ENCODE measurements at regions not wholly inside any gene's neighbourhood (a gene's known extent, or its start where the extent isn't known, plus 50 kb on each side); places are given as distances from the start of the nearest gene placed in this dataset.
A peak's percentile ranks its signal among the peaks of the same experiment; 100 is the strongest.

DNA sequence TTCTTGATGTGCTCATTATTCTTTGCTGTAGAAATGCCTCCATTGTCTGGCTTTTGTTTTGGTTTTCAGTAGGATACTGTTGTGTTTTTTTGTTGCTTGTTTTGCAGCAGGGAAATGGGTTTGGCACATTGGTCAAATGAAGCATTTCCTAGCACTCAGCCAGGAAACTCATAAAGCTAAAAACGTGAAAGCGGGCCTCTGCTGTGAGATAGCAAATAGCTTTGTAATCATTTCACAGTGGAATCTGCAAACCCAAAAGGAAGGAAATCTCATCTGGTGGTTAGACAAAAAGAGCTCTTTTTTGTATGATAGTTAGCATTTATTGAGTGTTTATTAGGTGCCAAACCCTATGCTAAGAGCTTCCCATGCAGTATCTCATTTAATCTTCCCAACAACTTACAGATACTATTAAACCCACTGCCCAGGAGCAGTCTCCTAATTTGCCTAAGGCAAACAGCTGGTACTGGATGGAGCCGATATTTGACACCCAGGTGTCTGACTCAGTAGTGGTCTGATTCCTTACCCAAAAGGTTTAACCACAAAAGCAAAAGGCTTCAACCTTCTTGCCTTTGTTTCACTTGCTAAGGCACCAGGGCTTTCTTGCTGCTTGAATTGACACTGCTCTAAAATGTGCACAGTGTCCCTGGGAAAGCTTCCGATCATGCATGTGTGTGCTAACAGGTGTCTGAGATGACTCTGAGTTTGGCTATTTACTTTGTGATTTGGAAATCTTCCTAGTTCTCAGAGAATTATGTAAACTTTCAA is 527.9 kb upstream of the MDFIC2 start:
- TF ChIP-seq, protein P1, sequence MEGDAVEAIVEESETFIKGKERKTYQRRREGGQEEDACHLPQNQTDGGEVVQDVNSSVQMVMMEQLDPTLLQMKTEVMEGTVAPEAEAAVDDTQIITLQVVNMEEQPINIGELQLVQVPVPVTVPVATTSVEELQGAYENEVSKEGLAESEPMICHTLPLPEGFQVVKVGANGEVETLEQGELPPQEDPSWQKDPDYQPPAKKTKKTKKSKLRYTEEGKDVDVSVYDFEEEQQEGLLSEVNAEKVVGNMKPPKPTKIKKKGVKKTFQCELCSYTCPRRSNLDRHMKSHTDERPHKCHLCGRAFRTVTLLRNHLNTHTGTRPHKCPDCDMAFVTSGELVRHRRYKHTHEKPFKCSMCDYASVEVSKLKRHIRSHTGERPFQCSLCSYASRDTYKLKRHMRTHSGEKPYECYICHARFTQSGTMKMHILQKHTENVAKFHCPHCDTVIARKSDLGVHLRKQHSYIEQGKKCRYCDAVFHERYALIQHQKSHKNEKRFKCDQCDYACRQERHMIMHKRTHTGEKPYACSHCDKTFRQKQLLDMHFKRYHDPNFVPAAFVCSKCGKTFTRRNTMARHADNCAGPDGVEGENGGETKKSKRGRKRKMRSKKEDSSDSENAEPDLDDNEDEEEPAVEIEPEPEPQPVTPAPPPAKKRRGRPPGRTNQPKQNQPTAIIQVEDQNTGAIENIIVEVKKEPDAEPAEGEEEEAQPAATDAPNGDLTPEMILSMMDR (conservative IDR thresholded peaks at IDR 0.05), result no peak
- peak overlapping the region; percentile 48 for H3K27ac ChIP-seq

DNA sequence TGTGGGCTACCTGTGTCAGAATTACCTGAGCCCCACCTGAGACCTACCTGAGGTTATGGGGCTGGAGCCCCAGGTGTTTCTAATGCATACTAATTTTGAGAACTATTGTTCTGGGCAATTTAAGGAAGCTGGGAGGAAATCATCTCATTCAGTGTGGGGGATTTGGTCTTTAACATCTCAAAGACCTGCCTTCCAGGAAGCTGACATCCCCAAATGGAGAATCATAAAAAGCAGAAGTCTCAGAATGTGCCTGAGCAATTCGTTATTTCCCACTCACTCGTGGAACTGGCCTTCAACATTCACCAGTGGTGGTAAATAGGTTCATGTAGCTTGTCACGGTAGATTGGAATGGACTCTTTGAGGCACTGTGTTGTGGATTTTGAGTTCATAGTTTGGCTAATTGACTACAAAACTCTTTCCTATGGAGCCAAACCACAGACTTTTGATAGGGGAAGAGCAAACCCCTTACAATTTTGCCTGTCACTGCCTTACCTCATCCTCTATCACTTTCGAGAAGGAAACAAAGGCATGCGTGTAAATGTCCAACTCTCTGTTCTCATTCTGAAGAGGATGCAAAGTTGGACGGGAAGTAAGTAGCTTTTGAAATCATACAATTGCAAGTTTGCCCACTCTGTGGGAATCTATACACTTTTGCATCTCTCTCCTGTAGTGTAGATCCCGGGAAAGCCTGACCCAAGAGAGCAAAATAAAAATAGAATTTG is 521.0 kb upstream of the MDFIC2 start:
- TF ChIP-seq, protein P1 (conservative IDR thresholded peaks at IDR 0.05), result no peak
- H3K27ac ChIP-seq, result no peak overlapping the region

- no peak overlapping the region for H3K27ac ChIP-seq
- TF ChIP-seq, protein P1 (conservative IDR thresholded peaks at IDR 0.05), result no peak
These were observed 520.4 kb upstream of the MDFIC2 start for GRCh38 chr3:70832834-70833205.

GRCh38 chr3:70832089-70832833 is 519.8 kb upstream of the MDFIC2 start:
- H3K27ac ChIP-seq, result no peak overlapping the region
- TF ChIP-seq, protein P1 (conservative IDR thresholded peaks at IDR 0.05), result no peak

- no peak overlapping the region for H3K27ac ChIP-seq
- TF ChIP-seq, protein P1 (conservative IDR thresholded peaks at IDR 0.05), result no peak
These were observed 516.7 kb upstream of the MDFIC2 start for GRCh38 chr3:70829092-70829491.

DNA sequence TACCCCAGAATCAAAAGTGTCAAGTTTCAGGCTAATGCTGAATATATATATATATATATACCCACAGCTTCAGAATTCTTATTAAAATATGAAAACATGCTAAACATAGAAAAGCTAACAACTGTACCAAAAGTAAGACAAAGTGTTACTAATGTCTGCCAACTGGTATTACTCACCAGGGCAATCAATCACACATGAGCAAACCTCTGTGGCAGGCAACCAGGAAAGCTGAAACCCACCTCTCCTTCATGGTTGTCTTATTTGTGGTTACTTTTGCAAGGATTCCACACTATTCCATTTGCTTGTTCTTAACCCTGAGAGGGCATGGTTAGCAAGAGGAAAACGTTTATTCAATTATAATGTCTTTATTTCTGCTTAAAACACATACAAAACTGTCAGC is 512.3 kb upstream of the MDFIC2 start:
- TF ChIP-seq, protein P1 (conservative IDR thresholded peaks at IDR 0.05), result no peak
- no peak overlapping the region for H3K27ac ChIP-seq

DNA sequence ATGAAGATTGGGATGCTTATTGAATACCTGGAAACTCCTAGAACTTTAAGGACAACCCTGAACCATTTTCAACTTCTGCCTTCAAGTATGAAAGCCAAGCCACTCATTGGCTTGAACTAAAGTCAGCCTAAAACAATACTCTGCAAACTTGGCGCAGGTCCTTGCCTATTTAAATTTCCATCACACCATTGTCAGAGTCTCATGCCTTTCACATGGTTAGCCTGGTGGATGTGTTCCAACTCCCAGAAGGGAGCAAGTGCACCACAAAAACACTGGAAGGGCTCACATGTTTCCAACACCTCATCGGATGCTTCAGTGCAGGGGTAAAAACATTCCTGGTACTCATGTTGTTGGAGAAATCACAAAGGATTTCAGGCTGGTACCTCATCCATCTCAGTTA is 511.6 kb upstream of the MDFIC2 start:
- TF ChIP-seq, protein P1 (conservative IDR thresholded peaks at IDR 0.05), result no peak
- no peak overlapping the region for H3K27ac ChIP-seq

Measured in VCaP (cell line).